ENCODE measurements at regions not wholly inside any gene's neighbourhood (a gene's known extent, or its start where the extent isn't known, plus 50 kb on each side); places are given as distances from the start of the nearest gene placed in this dataset.

DNA sequence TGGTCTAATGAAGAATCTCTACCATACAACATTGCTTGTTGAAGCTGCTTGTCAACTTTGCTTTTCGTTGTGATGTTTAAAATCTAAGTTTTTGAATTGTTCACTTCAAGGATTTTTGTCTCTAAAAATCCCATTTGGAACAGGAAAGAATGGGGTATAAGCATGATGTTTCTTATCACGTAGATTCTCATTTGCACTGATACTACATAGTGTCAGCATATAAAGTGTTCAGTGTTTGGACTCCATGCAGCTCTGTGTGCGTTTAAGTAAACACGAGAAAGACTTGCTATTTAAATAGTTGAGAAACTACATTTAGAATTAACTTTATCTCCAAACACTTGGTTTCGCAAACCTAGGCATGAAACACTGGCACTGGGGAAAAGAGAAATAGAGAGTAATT is 452.5 kb downstream of the NKX6-1 start:
- no peak for DNase-seq (ENCODE audit: low read depth in 4 of 4, low spot score in 2 of 4)

DNA sequence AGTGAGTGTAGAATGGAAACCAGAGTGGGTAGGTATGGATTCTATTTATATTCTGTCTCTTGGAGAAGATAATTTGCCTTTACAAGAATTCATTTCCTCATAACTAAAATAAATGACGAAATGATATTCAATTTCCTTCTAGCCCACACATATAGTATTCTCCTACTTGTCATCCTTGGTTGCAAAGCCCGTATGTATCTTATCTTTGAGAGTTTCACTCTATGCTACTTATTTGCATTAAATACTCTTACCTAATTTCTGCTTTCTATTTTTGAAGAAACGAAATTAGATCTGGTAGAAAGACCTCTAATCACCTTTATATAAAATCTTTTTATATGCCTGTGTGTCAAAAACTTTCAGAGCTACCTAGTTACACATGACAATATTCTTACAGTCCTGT is 457.7 kb downstream of the NKX6-1 start:
- DNase-seq (ENCODE audit: low read depth in 4 of 4, low spot score in 2 of 4): no peak

GRCh38 chr4:84035568-84035967 is 463.5 kb downstream of the NKX6-1 start:
- DNase-seq (ENCODE audit: low read depth in 4 of 4, low spot score in 2 of 4): no peak

DNA sequence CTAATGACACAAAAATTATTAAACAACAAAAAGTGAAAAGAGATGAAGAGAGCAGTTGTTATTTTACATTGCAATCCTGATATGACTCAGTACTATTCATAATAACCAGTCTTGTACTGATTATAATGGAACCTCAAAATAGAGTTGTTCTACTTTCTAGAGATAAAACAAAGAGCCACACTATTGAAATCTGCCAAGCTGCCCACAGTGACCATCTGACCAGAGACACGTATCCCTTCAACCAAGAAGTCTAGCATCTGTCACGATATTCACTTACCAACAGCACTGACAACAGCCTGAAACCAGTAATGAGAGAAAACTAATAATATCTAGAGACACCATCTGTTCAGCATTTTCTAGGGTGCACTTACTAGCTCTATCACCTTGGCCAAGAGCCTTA is 466.7 kb downstream of the NKX6-1 start:
- DNase-seq (ENCODE audit: low read depth in 4 of 4, low spot score in 2 of 4): no peak

GRCh38 chr4:84031401-84031800 is 467.7 kb downstream of the NKX6-1 start:
- DNase-seq (ENCODE audit: low read depth in 4 of 4, low spot score in 2 of 4): no peak

DNA sequence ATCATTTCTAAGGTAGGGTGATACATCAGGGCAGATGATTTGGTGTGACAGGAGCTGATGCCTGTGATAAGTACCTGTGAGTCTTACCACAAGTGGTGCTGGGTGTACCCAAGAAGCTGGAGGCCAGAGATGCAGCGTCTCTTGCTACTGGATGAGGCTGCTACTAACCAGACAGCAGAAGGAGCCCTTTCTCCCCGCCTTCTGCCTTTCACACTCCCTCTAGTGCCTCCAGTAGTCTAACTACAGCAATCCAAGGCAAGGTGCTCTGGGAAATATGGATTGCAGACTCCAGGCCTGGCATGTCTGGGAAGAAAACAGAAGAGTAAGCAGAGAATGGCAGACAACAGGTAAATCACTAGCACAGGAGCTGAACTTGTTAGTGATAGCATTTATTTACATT is 470.8 kb downstream of the NKX6-1 start:
- DNase-seq (ENCODE audit: low read depth in 4 of 4, low spot score in 2 of 4): no peak

GRCh38 chr4:84024405-84024804 is 474.7 kb downstream of the NKX6-1 start:
- no peak for DNase-seq (ENCODE audit: low read depth in 4 of 4, low spot score in 2 of 4)

GRCh38 chr4:84022564-84022963 is 476.5 kb downstream of the NKX6-1 start:
- DNase-seq (ENCODE audit: low read depth in 4 of 4, low spot score in 2 of 4): no peak

- DNase-seq (ENCODE audit: low read depth in 4 of 4, low spot score in 2 of 4): no peak
Observed at GRCh38 chr4:84019626-84020025, 479.5 kb downstream of the NKX6-1 start.

DNA sequence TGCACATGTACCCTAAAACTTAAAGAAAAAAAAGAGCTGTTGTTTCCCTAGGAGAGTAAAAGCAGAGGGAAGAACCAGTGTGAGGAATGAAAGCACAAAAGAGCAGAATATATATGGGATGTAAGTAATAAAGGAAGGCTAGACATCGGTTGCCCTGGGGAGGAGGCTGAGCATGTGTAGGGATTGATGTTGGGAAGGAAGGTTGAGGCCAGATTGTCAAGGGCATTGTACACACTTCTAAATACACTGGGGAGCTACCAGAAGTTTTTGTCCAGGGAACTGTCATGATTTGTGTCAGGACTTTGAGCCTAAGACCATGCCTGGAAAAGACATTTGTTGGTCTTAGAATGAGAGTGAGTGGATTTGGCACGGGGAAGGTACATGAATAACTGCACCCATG is 467.1 kb downstream of the GPAT3 start:
- no peak for DNase-seq (ENCODE audit: low read depth in 4 of 4, low spot score in 2 of 4)

DNA sequence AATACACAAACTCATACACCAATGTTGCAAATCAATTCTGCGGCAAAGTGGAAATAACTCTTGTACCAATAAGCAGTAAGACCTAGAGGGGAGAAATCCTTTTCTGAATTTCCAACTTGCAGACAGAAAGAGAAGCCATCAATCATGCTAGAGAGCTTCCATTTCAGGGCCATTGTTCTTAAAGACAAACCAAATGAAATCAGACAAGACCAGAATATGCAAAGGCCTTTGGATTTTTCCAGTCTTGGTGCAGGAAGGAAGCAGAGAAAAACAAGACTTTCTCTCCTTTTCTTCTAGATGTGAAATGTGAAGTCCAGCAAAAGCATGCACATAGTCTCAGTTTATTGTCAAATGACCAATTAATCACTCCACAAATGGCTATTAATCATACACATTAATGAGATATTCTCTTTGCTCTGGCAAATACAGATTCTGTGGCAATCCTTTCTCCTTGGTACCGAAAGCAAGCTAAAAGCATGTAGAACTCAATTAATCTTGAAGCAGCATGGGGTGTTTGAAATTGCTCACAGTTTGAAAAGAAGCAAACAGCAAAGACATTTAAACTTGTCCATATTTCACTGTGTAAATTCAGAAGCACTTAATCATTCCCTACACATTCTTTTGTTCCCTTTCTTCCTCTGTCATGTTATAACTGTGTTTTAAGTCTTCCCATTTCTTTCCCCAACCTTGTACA is 466.1 kb downstream of the GPAT3 start:
- DNase-seq (ENCODE audit: low read depth in 4 of 4, low spot score in 2 of 4): no peak

GRCh38 chr4:83996254-83996653 is 460.3 kb downstream of the GPAT3 start:
- no peak for DNase-seq (ENCODE audit: low read depth in 4 of 4, low spot score in 2 of 4)

- DNase-seq (ENCODE audit: low read depth in 4 of 4, low spot score in 2 of 4): no peak
Observed at GRCh38 chr4:83993774-83994173, 457.9 kb downstream of the GPAT3 start.

GRCh38 chr4:83989835-83990234 is 453.9 kb downstream of the GPAT3 start:
- DNase-seq (ENCODE audit: low read depth in 4 of 4, low spot score in 2 of 4): no peak

DNA sequence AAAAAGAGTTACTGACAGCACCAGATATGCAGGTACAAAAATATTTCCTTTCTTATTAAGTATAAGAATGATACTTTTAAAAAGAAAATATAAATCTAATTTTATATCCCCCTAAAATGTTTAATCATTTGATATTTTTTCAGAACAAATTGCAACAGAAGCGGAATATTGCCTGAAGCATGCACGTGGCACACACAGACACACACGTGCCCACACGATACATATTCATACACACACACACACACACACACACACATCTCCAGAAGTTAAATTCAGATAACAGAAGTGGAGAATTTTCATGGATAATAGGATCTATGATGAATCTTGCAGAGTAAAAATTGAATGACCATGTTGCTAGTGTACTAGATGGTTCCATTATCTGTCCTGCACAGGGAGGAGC is 445.2 kb downstream of the GPAT3 start:
- DNase-seq (ENCODE audit: low read depth in 4 of 4, low spot score in 2 of 4): no peak

DNA sequence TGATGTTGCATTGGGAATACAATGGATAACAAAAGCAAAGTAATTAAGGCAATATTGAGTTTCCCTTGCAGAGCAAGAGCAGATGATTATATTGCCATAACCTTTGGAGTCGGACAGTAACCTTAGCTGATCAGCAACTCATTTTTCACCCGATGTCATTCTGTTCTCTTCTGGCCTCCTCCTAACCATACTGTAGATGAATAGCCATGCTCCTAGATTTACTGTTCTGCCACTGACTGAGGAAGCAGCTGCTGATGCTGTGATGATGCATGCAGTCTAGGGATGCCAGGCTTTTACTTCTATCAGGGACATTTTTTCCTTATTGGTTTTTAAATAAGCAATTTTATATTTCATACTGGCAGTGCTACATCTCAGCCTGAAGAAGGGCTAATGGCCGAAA is 443.9 kb downstream of the GPAT3 start:
- no peak for DNase-seq (ENCODE audit: low read depth in 4 of 4, low spot score in 2 of 4)

GRCh38 chr4:83974111-83974780 is 438.3 kb downstream of the GPAT3 start:
- DNase-seq (ENCODE audit: low read depth in 4 of 4, low spot score in 2 of 4): no peak

DNA sequence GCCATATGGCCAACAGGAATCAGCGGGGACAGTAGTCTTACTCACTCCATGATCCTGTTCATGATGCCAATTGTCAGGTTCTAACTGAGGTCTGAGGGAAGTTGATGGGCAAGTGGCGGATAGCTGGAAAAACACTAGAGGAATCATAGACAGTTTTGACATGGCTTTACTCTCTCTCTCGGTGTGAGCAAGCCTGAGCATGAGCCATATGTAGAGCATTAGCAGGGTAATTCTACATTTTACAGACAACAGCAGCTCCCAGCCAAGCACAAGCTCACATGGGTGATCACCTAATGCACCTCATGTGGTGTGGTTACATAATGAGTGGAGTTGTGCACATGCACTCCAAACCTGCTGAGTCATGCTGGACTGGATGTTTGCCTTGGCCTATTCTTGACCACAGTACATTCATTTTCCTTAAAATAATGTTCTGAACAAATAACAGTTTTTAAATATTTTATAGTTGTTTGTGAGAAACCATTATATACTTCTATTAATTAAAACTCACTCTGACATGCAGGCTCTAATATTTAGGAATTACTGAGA is 429.2 kb downstream of the GPAT3 start:
- DNase-seq (ENCODE audit: low read depth in 4 of 4, low spot score in 2 of 4): no peak

DNA sequence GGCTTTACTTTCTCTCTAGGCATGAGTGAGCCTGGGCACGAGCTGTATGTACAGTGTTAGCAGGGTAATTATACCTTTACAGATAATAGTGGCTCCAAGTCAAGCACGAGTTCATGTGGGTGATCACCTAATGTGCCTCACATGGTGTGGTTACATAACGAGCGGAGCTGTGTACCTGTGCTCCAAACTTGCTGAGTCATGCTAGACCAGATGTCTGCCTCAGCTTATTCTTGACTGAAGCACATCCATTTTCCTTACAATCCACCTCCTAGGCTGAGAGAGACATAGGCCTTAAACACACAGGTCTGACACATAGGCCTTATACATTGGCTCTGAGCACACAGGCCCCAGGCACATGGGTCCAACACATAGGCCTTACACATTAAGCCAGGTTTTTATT is 426.6 kb downstream of the GPAT3 start:
- DNase-seq (ENCODE audit: low read depth in 4 of 4, low spot score in 2 of 4): no peak

- DNase-seq (ENCODE audit: low read depth in 4 of 4, low spot score in 2 of 4): no peak
Observed at GRCh38 chr4:83961575-83961974, 425.7 kb downstream of the GPAT3 start.

DNA sequence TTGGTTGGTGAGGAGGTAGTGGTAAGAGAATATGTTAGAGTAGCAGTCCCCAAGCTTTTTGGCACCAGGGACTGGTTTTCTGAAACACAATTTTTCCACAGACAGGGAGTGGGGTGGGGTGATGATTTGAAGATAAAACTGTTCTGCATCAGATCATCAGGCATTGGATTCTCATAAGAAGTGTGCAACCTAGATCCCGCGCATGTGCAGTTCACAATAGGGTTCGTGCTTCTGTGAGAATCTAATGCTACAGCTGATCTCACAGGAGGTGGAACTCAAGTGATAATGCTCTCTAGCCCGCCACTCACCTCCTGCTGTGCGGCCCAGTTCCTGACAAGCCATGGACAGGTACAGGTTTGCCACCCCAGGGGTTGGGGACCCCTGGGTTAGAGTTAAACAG is 423.3 kb downstream of the GPAT3 start:
- DNase-seq (ENCODE audit: low read depth in 4 of 4, low spot score in 2 of 4): no peak

- DNase-seq (ENCODE audit: low read depth in 4 of 4, low spot score in 2 of 4): no peak
Observed at GRCh38 chr4:83947830-83948193, 411.9 kb downstream of the GPAT3 start.
